ENCODE measurements at regions not wholly inside any gene's neighbourhood (a gene's known extent, or its start where the extent isn't known, plus 50 kb on each side); places are given as distances from the start of the nearest gene placed in this dataset.

- no peak for TF ChIP-seq CTCF (IDR thresholded peaks at IDR 0.05; ENCODE audit: insufficient read depth, low read length)
- TF ChIP-seq POLR2AphosphoS5 (IDR thresholded peaks at IDR 0.05; ENCODE audit: low read depth), result no peak
Observed at GRCh38 chr3:103729547-103729946, 1294.7 kb downstream of the ZPLD1 start.

Data from HL-60 (cell line).